ENCODE measurements at regions not wholly inside any gene's neighbourhood (a gene's known extent, or its start where the extent isn't known, plus 50 kb on each side); places are given as distances from the start of the nearest gene placed in this dataset.

DNA sequence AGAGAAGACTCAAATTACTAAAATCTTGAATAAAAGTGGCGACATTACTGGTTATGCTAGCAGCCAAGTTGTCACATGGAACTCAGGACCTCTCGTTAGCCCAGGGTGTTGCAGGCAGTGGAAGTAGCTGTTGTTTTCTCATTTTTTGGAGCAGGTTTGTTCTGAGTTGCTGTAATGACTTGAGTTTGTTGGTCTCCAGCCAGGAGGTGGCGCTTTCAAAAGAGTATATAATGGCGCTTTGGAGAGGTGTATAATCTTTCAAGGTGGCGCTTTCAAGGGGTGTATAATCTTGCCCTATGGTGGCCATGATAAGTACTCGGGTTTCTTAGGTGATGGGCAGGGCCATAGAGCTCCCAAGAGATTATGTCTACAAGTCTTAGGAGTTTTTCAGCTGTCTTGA lies 632.7 kb downstream of the NTRK3 start:
- H3K18ac ChIP-seq (ENCODE audit: low read depth, low read length): no peak overlapping the region
- BruUV-seq (replicated peaks): no TSS peak
- no peak overlapping the region for H2BK15ac ChIP-seq (ENCODE audit: low read depth, low read length)
- H3K9me1 ChIP-seq (ENCODE audit: insufficient read depth, low read length): no peaks in the 10 kb centered on the region
- no peak overlapping the region for H3K23ac ChIP-seq (ENCODE audit: low read depth, low read length)
- no peak overlapping the region for H4K91ac ChIP-seq (ENCODE audit: insufficient read depth, low read depth, low read length)
- ChIA-PET CTCF (no interaction called here), POLR2A (ENCODE audit: unreplicated experiment) (no interaction called here)
- ATAC-seq (ENCODE audit: low read depth) (no peak), DNase-seq (no peak)
- dilution Hi-C loops (cut with HindIII; ENCODE audit: low sequenced_read_pairs, unreplicated experiment) (no loop called here), intact Hi-C loops (cut with micrococcal nuclease) (loop anchor here (5.0 kb wide), 1 partner anchor 623 kb away; no protein-coding TSS in a partner anchor), in situ Hi-C loops (cut with MboI; ENCODE audit: low sequenced_read_pairs) (no loop called here)
- no peak overlapping the region for H3K56ac ChIP-seq (ENCODE audit: extremely low read depth, insufficient read depth, low read length)
- H3K9me3 ChIP-seq (ENCODE audit: control insufficient read depth, insufficient read depth, low read length): no peaks in the 10 kb centered on the region; the same call in 1 of the 2 replicates
- H4K8ac ChIP-seq (ENCODE audit: low read depth in 2 of 2, low read length in 2 of 2): no peak overlapping the region
- no peak overlapping the region for H2AFZ ChIP-seq (replicated peaks; ENCODE audit: low read length, poor library complexity)
- H3K4me1 ChIP-seq (ENCODE audit: control insufficient read depth, insufficient read depth, low read length): no peaks in the 10 kb centered on the region
- H3K79me1 ChIP-seq (ENCODE audit: low read depth in 1 of 2, low read length in 2 of 2): no peaks in the 10 kb centered on the region
- no peaks in the 10 kb centered on the region for H3K27me3 ChIP-seq (ENCODE audit: control insufficient read depth, insufficient read depth, low read length)
- H3K4me3 ChIP-seq (ENCODE audit: insufficient read depth, low read depth, low read length): no peak overlapping the region
- H3K36me3 ChIP-seq (ENCODE audit: control insufficient read depth, insufficient read depth, low read length): no peaks in the 10 kb centered on the region
- H3K27ac ChIP-seq (ENCODE audit: insufficient read depth, low read length): no peak overlapping the region
- no peak overlapping the region for H2AK9ac ChIP-seq (replicated peaks; ENCODE audit: low read depth, low read length, poor library complexity)
- no peak overlapping the region for H3K14ac ChIP-seq (replicated peaks; ENCODE audit: low read depth, low read length)
- H2BK20ac ChIP-seq (ENCODE audit: low read depth, low read length): no peak overlapping the region
- no peak overlapping the region for H2BK5ac ChIP-seq (ENCODE audit: low read depth, low read length, poor library complexity, severe bottlenecking)
- no peak overlapping the region for H3K4ac ChIP-seq (ENCODE audit: low read depth, low read length)
- H4K5ac ChIP-seq (ENCODE audit: low read depth, low read length): no peak overlapping the region
- no peaks in the 10 kb centered on the region for H4K20me1 ChIP-seq (ENCODE audit: insufficient read depth, low read length)
- no peak overlapping the region for H2AK5ac ChIP-seq (ENCODE audit: low read depth, low read length)
- H3K4me2 ChIP-seq (ENCODE audit: low read depth, low read length): no peak overlapping the region
- WGBS, 2 experiments (ENCODE audit: extremely low coverage in 2 of 2, insufficient read length in 1 of 2): no CpG with 5 or more reads among the region's 6 CpGs
- no peak overlapping the region for H3K9ac ChIP-seq (ENCODE audit: low read depth, low read length)
- no peak overlapping the region for H2BK120ac ChIP-seq (ENCODE audit: low read depth, low read length)
- TF ChIP-seq, protein P1, sequence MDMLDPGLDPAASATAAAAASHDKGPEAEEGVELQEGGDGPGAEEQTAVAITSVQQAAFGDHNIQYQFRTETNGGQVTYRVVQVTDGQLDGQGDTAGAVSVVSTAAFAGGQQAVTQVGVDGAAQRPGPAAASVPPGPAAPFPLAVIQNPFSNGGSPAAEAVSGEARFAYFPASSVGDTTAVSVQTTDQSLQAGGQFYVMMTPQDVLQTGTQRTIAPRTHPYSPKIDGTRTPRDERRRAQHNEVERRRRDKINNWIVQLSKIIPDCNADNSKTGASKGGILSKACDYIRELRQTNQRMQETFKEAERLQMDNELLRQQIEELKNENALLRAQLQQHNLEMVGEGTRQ (IDR thresholded peaks at IDR 0.05; ENCODE audit: low read depth, low read length): no peak
- TF ChIP-seq POLR2A (IDR thresholded peaks at IDR 0.05; ENCODE audit: low read depth, low read length) (no peak), BHLHE40 (IDR thresholded peaks at IDR 0.05; ENCODE audit: low read depth, low read length) (no peak), CTCF (conservative IDR thresholded peaks at IDR 0.05; ENCODE audit: low read depth, low read length) (no peak), NFE2L2 (IDR thresholded peaks at IDR 0.05; ENCODE audit: low read depth, low read length) (no peak), MAFK (IDR thresholded peaks at IDR 0.05; ENCODE audit: low read depth, low read length) (no peak), CEBPB (IDR thresholded peaks at IDR 0.05; ENCODE audit: low read depth, low read length) (no peak), FOS (IDR thresholded peaks at IDR 0.05; ENCODE audit: low read depth, low read length) (no peak), CHD1 (IDR thresholded peaks at IDR 0.05; ENCODE audit: low read depth, low read length) (no peak), RCOR1 (IDR thresholded peaks at IDR 0.05; ENCODE audit: insufficient replicate concordance, low read length) (no peak), MAZ (IDR thresholded peaks at IDR 0.05; ENCODE audit: borderline replicate concordance, low read depth, low read length) (no peak), ELK1 (IDR thresholded peaks at IDR 0.05; ENCODE audit: borderline replicate concordance, low read depth, low read length) (no peak), RAD21 (IDR thresholded peaks at IDR 0.05; ENCODE audit: low read length) (no peak), RFX5 (IDR thresholded peaks at IDR 0.05; ENCODE audit: low read depth, low read length) (no peak), MXI1 (IDR thresholded peaks at IDR 0.05; ENCODE audit: borderline replicate concordance, low read depth, low read length) (no peak), SMC3 (IDR thresholded peaks at IDR 0.05; ENCODE audit: low read depth, low read length) (no peak)
